ENCODE measurements at regions not wholly inside any gene's neighbourhood (a gene's known extent, or its start where the extent isn't known, plus 50 kb on each side); places are given as distances from the start of the nearest gene placed in this dataset.

DNA sequence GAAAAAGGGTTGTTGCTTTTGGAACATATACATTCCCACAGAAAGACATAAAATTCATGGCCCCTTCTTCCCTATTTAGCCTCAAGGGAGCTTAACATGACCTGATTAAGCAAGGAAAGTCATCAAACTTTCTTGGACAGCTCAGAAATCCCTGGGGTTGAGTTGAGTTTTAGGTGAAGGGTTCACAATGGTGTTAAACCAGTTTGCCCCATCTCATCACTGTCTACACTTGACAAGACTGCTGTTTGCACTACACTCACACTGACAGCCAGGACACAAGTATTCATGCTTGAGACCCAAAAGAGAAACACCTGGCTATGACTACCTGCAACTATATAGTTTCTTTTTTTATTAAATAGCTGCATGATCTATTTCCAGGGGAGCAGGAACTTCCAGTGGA is 209.8 kb upstream of the TMEM45B start:
- no peaks in the 10 kb centered on the region for H4K20me1 ChIP-seq (ENCODE audit: insufficient read depth)
- TF ChIP-seq CTCF (conservative IDR thresholded peaks at IDR 0.05) (no peak), EZH2 (IDR thresholded peaks at IDR 0.05; ENCODE audit: low read depth) (no peak)
- no peaks in the 10 kb centered on the region for H3K79me2 ChIP-seq (ENCODE audit: low read depth)
- no peak overlapping the region for H3K4me3 ChIP-seq
- no peak overlapping the region for H2AFZ ChIP-seq
- no peak overlapping the region for H3K27ac ChIP-seq
- ChIA-PET POLR2A (ENCODE audit: unreplicated experiment) (no interaction called here), CTCF (no interaction called here)
- H3F3A ChIP-seq (ENCODE audit: insufficient read depth, low read depth): no peaks in the 10 kb centered on the region
- DNase-seq: peak in 1 of 2 experiments; percentile 56
- intact Hi-C loops (cut with micrococcal nuclease; ENCODE audit: unreplicated experiment): loop anchor here (10.0 kb wide), 1 partner anchor 151 kb away; no protein-coding TSS in a partner anchor
- H3K27me3 ChIP-seq (ENCODE audit: insufficient read depth, low read depth): no peaks in the 10 kb centered on the region
- no peak overlapping the region for H3K4me2 ChIP-seq
- 0 out of 2 replicates have a peak, but pooled peaks cover 9% of the 10 kb centered on the region for H3K4me1 ChIP-seq (replicated peaks; ENCODE audit: insufficient read depth)
- no peaks in the 10 kb centered on the region for H3K9me2 ChIP-seq (ENCODE audit: insufficient read depth)
- no peaks in the 10 kb centered on the region; the same call in 1 of the 2 replicates for H3K9me3 ChIP-seq (ENCODE audit: insufficient read depth, low read depth)
- H3K36me3 ChIP-seq (ENCODE audit: low read depth): no peaks in the 10 kb centered on the region
- BruUV-seq (replicated peaks): no TSS peak

- no peaks in the 10 kb centered on the region for H3K79me2 ChIP-seq (ENCODE audit: low read depth)
- peak in 1 of 2 experiments; percentile 31 for DNase-seq
- no peak overlapping the region for H3K4me3 ChIP-seq
- H2AFZ ChIP-seq: no peak overlapping the region
- no TSS peak for BruUV-seq (replicated peaks)
- H3K27ac ChIP-seq: no peak overlapping the region
- no peaks in the 10 kb centered on the region for H3K9me2 ChIP-seq (ENCODE audit: insufficient read depth)
- no peaks in the 10 kb centered on the region for H3F3A ChIP-seq (ENCODE audit: insufficient read depth, low read depth)
- H3K4me1 ChIP-seq (replicated peaks; ENCODE audit: insufficient read depth): peaks cover 17% of the 10 kb centered on the region; the same call in 1 of the 2 replicates
- no peaks in the 10 kb centered on the region; the same call in 1 of the 2 replicates for H3K9me3 ChIP-seq (ENCODE audit: insufficient read depth, low read depth)
- TF ChIP-seq EZH2 (IDR thresholded peaks at IDR 0.05; ENCODE audit: low read depth): no peak
- no peaks in the 10 kb centered on the region for H3K36me3 ChIP-seq (ENCODE audit: low read depth)
- H3K27me3 ChIP-seq (ENCODE audit: insufficient read depth, low read depth): no peaks in the 10 kb centered on the region
- ChIA-PET POLR2A (ENCODE audit: unreplicated experiment) (interaction anchor here (0.6 kb wide), 1 partner anchor 23 kb away, joined by 5 read pairs; no protein-coding TSS in a partner anchor), CTCF (no interaction called here)
- H3K4me2 ChIP-seq: no peak overlapping the region
- intact Hi-C loops (cut with micrococcal nuclease; ENCODE audit: unreplicated experiment): loop anchor here (10.0 kb wide), 1 partner anchor 154 kb away; no protein-coding TSS in a partner anchor
- H4K20me1 ChIP-seq (ENCODE audit: insufficient read depth): no peaks in the 10 kb centered on the region
Measured at GRCh38 chr11:129608711-129609110, 206.9 kb upstream of the TMEM45B start.

DNA sequence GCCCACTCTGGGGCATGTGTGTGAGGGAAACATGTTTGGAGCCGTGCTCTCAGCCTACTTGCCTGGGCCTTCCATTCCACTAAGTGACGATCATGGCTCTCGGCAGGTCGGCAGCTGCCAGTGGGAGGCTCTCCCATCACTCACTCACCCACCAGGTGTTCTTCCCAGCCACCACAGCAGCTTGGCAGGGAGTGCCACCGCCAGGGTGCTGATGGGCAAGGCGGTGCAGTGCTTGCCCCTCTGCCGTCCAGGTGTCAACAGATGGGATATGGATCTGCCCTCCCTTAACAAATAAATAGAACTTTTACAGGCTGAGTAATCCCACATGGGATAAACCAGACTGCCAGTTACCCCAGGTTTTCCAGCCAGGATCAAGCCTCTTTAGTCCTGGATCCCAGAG is 205.5 kb upstream of the TMEM45B start:
- no peaks in the 10 kb centered on the region; the same call in 1 of the 2 replicates for H3K9me3 ChIP-seq (ENCODE audit: insufficient read depth, low read depth)
- POLR2A ChIA-PET (ENCODE audit: unreplicated experiment): no interaction called here
- H3K79me2 ChIP-seq (ENCODE audit: low read depth): no peaks in the 10 kb centered on the region
- BruUV-seq (replicated peaks): no TSS peak
- no peaks in the 10 kb centered on the region for H3F3A ChIP-seq (ENCODE audit: insufficient read depth, low read depth)
- H3K9me2 ChIP-seq (ENCODE audit: insufficient read depth): no peaks in the 10 kb centered on the region
- no peaks in the 10 kb centered on the region for H3K36me3 ChIP-seq (ENCODE audit: low read depth)
- peaks cover 17% of the 10 kb centered on the region; the same call in 1 of the 2 replicates for H3K4me1 ChIP-seq (replicated peaks; ENCODE audit: insufficient read depth)
- H3K27me3 ChIP-seq (ENCODE audit: insufficient read depth, low read depth): no peaks in the 10 kb centered on the region
- no peak for DNase-seq
- CTCF ChIA-PET: interaction anchor here (0.5 kb wide), 1 partner anchor 465 kb away, joined by 3 read pairs; no protein-coding TSS in a partner anchor
- intact Hi-C loops (cut with micrococcal nuclease; ENCODE audit: unreplicated experiment): no loop called here
- no peak overlapping the region for H3K4me3 ChIP-seq
- H4K20me1 ChIP-seq (ENCODE audit: insufficient read depth): no peaks in the 10 kb centered on the region
- TF ChIP-seq EZH2 (IDR thresholded peaks at IDR 0.05; ENCODE audit: low read depth) (no peak), CTCF (conservative IDR thresholded peaks at IDR 0.05) (no peak)
- H3K27ac ChIP-seq: no peak overlapping the region
- no peak overlapping the region for H3K4me2 ChIP-seq
- H2AFZ ChIP-seq: no peak overlapping the region

DNA sequence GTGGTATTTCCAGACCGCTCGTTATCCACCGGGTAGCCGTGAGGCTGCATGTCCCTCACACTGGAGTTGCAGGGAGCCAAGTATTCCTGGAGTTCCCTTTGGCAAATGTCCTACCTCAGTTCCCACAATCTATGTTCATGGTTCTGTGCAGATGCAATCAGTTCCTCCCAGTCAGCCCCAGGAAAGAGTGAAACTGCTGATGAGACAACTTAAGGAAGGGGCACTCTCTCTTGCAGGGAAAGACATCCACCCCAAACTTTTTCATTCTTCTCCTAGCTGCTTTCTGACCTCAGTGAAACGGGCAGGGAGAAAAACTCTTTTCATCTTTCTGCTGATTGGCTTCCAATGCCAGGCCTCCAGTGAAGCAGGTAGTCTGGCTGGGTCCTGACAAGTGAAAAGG is 205.1 kb upstream of the TMEM45B start:
- BruUV-seq (replicated peaks): no TSS peak
- H3K4me1 ChIP-seq (replicated peaks; ENCODE audit: insufficient read depth): peaks cover 14% of the 10 kb centered on the region; the same call in 1 of the 2 replicates
- H4K20me1 ChIP-seq (ENCODE audit: insufficient read depth): no peaks in the 10 kb centered on the region
- DNase-seq: no peak
- H3K4me3 ChIP-seq: no peak overlapping the region
- H3K9me3 ChIP-seq (ENCODE audit: insufficient read depth, low read depth): no peaks in the 10 kb centered on the region; the same call in 1 of the 2 replicates
- no peak overlapping the region for H3K4me2 ChIP-seq
- TF ChIP-seq CTCF (conservative IDR thresholded peaks at IDR 0.05) (no peak), EZH2 (IDR thresholded peaks at IDR 0.05; ENCODE audit: low read depth) (no peak)
- intact Hi-C loops (cut with micrococcal nuclease; ENCODE audit: unreplicated experiment): no loop called here
- no peaks in the 10 kb centered on the region for H3K79me2 ChIP-seq (ENCODE audit: low read depth)
- no peaks in the 10 kb centered on the region for H3K36me3 ChIP-seq (ENCODE audit: low read depth)
- CTCF ChIA-PET: interaction anchor here (0.6 kb wide), 1 partner anchor 30 kb away, joined by 6 read pairs; no protein-coding TSS in a partner anchor
- no peaks in the 10 kb centered on the region for H3K27me3 ChIP-seq (ENCODE audit: insufficient read depth, low read depth)
- no peaks in the 10 kb centered on the region for H3F3A ChIP-seq (ENCODE audit: insufficient read depth, low read depth)
- POLR2A ChIA-PET (ENCODE audit: unreplicated experiment): no interaction called here
- no peak overlapping the region for H3K27ac ChIP-seq
- no peaks in the 10 kb centered on the region for H3K9me2 ChIP-seq (ENCODE audit: insufficient read depth)
- no peak overlapping the region for H2AFZ ChIP-seq
